Stimulated activated CD4-positive, alpha-beta T cell treated with anti-CD3 and anti-CD28 coated beads, Interleukin-15, amount 100 ng/mL, for 24 hours (primary cell): ENCODE measurements at regions not wholly inside any gene's neighbourhood (a gene's known extent, or its start where the extent isn't known, plus 50 kb on each side); places are given as distances from the start of the nearest gene placed in this dataset.
"Not testable (repeated sequence)": the region's sequence is repeated elsewhere in the genome, so short reads cannot be mapped to it uniquely, and the experiment has no call there.

Experiments
- DNase-seq: peaks from one replicate; pipeline ENCODE4 v3.0.0-alpha.2; 2020

DNA sequence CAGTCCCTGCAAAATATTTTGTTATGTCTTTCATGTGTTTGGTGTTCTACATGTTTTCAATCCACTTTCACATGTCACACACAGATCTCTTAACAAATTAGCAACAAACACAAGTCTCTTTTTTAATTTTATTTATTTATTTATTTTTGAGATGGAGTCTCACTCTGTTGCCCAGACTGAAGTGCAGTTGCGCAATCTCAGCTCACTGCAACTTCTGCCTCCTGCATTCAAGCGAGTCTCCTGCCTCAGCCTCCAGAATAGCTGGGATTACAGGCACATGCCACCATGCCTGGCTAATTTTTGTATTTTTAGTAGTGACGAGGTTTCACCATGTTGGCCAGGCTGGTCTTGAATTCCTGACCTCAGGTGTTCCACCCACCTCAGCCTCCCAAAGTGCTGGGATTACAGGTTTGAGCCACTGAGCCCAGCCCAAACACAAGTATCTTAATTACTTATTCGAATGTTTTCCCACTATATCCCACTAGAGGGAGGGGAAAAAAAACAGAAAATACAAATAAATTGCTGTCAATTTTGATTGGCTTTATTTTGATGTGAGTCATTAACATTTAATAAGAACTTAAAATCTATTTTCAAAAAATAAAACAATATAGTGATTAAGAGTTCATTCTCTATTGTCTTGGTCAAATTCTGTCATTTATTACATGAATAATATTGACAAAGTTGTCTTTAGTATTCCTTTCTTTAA lies 1641.0 kb upstream of the CELF4 start:
- DNase-seq, result not testable (repeated sequence)

- DNase-seq, result no peak
Measured at GRCh38 chr18:39205565-39206195, 1640.1 kb upstream of the CELF4 start.

DNA sequence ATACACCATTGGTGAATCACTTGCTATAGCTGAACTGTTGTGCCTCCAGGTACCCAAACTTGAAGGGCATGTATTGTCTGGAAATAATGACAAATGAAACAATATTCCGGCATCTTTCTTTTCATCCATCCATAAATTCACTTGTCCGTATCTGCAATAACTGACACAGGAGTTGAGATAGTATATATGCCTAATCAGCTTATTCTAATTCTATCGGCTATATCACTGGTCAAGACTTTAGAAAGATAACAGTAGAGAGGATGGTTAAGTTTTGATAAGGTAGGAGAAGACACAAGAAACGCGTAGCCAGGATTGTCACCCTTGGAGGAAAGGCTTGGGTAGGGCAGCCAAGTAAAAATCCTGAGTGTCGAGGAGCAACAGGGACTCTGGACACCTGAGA lies 1634.6 kb upstream of the CELF4 start:
- DNase-seq, result no peak

GRCh38 chr18:39199231-39199855 lies 1633.7 kb upstream of the CELF4 start:
- no peak for DNase-seq

- DNase-seq, result no peak
Measured at GRCh38 chr18:39198376-39198775, 1632.8 kb upstream of the CELF4 start.

DNA sequence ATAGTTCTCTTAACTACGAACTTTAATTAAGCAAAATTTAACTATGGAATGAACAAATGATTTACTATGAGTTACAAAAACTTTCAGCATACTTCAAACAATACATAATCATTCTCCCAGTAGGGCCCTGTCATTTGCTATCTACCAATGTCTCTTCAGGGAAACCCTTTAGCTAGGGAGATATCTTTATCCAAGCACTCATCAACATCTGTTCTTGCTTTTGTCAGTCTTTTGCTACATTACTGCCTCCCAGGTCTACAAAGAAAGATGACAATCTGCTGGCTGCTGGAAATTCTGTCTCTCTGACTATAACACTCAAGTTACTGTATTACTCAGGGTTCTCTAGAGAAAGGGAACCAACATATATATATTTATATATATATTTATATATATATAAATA lies 1626.3 kb upstream of the CELF4 start:
- no peak for DNase-seq

- no peak for DNase-seq
Measured at GRCh38 chr18:39191058-39191457, 1625.5 kb upstream of the CELF4 start.

DNA sequence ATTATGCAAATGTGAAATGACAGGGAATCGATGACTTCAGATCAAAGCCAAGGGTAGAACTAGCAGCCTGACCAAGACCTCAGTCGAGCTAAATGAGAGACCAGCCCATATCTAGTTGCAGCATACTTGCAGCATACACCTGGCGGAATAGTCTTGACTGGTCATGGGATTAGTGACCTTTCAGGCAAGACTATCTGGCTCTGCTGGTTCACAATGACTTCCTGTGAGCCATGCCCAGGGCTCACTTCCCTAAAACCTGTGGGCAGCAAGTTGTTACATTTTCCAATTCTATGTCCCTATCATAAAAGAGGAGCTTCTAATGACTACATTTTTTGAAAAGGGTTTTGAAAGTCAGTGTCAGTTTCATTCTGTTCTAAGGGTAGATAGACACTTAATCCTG lies 1624.9 kb upstream of the CELF4 start:
- DNase-seq, result no peak

DNA sequence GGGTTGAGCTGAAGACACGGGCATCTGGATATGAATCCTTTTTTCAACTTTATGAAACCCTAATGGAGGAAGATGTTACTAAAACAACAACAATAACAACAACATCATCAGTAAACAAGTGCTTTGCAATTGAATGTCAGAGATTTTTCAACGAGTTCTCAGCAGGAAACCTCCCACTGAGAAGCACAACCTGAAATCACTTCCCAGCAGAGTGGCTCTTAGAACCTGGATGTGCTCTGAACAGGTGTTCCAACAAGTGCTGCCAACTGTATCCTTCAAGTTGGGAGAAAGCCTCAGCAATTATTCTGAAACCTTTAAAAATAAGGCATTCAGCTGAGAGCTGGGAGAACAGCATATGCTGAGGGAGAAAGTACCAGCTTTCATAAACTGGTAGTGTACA lies 1622.7 kb upstream of the CELF4 start:
- no peak for DNase-seq

- DNase-seq, result no peak
Measured at GRCh38 chr18:39186008-39186407, 1620.4 kb upstream of the CELF4 start.

DNA sequence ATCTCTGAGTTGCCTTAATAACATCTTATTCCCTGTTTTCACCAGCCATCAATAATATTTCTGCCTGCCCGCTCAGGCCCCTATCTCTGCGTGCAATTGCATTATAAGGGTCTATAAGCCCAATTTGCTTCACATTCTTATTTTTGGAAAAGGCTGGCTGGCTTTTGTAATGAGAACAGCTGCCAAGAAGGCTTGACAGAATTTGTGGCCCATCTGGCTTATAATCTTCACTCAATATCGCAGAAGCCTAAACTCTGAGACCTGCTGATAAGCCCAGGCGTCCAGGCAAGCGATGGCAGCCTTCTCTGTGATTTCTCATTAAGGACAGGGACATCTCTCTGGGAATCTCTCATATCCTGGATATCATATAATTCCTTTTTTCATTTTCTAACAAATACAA lies 1618.6 kb upstream of the CELF4 start:
- DNase-seq, result no peak

GRCh38 chr18:39178166-39178565 lies 1612.6 kb upstream of the CELF4 start:
- DNase-seq, result no peak

DNA sequence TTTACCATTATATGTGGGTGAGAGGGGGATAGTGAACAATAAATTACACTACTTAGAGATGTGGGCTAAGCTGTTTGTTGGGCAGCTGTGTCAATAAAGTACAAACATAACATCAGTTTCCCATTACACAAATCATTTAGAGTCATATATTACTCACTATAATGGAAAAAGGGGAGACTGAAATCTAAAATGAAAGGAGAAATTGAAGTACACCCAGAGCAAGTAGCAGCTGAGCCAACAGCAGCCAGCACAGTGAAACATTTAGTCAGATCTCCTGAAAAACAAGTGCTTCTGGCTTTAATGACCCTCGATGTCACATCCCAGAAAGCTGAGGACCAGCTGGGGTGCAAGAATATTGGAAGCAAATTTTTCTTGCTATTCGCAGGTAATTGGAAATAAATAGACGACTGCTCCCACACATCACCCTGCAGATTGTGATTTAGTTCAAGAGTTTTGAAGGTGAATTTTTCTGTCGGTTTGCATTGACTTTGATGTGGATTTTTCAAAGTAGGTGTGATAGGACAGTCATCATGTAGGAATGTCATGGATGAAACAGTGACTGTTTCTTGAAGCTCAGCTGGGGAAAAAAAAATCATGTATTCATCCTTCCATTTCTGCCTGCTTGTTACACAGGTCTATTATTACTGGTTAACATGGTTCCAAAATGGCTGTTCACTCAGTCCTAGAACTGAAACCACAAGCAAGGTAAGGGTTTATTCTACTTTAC lies 1607.3 kb upstream of the CELF4 start:
- no peak for DNase-seq

GRCh38 chr18:39168723-39169122 lies 1603.1 kb upstream of the CELF4 start:
- no peak for DNase-seq

DNA sequence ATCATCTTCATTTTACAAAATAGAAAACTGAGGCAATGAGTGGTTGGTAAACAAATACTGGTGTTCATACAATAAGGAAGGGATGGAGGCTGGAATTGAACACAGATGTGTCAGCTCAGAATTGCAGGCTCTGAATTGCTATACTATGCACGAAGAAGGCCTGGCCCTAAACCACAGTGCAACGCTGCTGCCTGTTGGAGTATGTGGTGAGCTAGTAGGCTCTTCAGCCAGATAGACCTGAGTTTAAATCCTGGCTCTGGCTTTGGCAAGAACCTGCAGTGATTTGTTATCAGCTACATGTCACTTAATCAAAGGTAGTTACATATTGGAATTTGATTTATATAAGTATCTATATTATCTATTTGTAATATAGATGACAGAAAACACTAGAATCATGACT lies 1602.4 kb upstream of the CELF4 start:
- DNase-seq, result no peak

DNA sequence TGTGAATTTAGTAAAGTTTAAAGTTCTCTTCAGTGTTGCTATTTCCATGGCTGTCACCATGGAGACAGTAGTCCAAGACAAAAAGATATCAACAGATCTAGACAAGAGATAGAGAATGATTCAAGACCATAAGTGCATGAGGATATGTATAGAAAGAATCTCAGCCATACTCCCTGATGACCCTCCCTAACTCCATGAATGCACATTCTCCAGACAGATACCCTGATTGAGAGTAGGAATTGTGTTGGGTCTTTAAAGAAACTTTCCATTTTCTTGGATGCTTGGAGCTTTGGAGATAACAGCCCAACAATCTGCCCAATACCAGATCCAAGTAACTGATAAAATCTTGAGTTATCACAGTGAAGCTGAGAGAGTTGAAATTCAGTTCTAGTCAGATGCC lies 1601.2 kb upstream of the CELF4 start:
- DNase-seq, result no peak

- no peak for DNase-seq
Measured at GRCh38 chr18:39162013-39162827, 1596.6 kb upstream of the CELF4 start.

DNA sequence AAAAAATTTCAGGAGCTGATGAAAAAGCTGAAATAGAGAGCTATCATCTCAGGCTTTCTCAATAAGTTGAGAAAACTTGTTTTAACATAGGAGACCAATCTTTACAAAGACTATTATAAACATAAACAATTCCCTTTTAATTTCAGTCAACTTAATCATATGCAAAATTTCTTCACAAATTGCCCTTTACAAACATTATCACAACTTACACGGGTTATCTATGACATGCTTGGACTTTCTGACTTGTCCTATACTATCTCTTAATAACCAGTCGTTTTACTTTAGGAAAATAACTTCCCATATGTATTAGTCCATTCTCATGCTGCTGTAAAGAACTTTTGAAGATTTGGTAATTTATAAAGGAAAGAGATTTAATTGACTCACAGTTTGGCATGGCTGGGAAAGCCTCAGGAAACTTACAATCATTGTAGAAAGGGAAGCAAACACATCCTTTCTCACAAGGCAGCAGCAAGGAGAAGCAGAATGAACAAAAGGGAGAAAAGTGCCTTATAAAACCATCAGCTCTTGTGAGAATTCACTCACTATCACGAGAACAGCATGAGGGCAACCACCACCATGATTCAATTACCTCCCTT lies 1583.7 kb upstream of the CELF4 start:
- DNase-seq, result no peak

GRCh38 chr18:39134255-39134654 lies 1568.7 kb upstream of the CELF4 start:
- DNase-seq, result no peak

GRCh38 chr18:39127538-39127937 lies 1561.9 kb upstream of the CELF4 start:
- not testable (repeated sequence) for DNase-seq

- DNase-seq, result no peak
Measured at GRCh38 chr18:39113790-39114189, 1548.2 kb upstream of the CELF4 start.

DNA sequence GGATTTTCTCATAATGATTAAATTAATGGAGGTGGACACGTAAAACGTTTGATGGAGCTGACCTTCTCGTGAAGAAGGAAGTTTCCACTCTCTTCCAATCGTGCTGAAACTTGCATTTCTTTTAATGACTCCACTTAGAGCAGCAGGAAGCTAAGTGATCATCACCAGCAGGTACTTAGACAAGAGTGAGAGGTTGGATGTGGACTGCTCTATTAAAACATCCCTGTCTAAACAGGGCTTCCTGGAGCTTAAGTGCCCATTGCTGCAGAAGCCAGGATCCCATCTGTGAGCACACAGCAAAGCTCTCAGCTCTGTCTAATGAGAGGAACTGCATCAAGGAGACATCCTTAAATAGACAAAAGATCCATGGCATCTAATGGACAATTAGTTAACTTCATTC lies 1539.5 kb upstream of the CELF4 start:
- DNase-seq, result no peak
